HEK293T (cell line): ENCODE measurements at regions not wholly inside any gene's neighbourhood (a gene's known extent, or its start where the extent isn't known, plus 50 kb on each side); places are given as distances from the start of the nearest gene placed in this dataset.

Experiments used
- BHLHE40 ChIP-seq: fragments of 450-650 bp; IDR thresholded peaks from 2 replicates; pipeline ENCODE4 v1.6.1; 2016; ENCODE audit warnings: mild to moderate bottlenecking, moderate library complexity, borderline replicate concordance
- FOXK2 ChIP-seq: fragments of 450-650 bp; IDR thresholded peaks from 2 replicates; pipeline ENCODE4 v1.6.1; 2016; ENCODE audit warnings: mild to moderate bottlenecking
- FOXM1 ChIP-seq: fragments of 450-650 bp; IDR thresholded peaks from 2 replicates; pipeline ENCODE4 v1.6.1; 2017; ENCODE audit warnings: mild to moderate bottlenecking, borderline replicate concordance
- LEF1 ChIP-seq: fragments of 450-650 bp; IDR thresholded peaks from 2 replicates; pipeline ENCODE4 v1.6.1; 2017; ENCODE audit warnings: mild to moderate bottlenecking, borderline replicate concordance
- NFRKB ChIP-seq: fragments of 450-650 bp; IDR thresholded peaks from 2 replicates; pipeline ENCODE4 v1.6.1; 2016; ENCODE audit warnings: mild to moderate bottlenecking, moderate library complexity
- SP1 ChIP-seq: fragments of 450-650 bp; IDR thresholded peaks from 2 replicates; pipeline ENCODE4 v1.6.1; 2017
- SUZ12 ChIP-seq: fragments of 450-650 bp; IDR thresholded peaks from 2 replicates; pipeline ENCODE4 v1.6.1; 2016; ENCODE audit warnings: mild to moderate bottlenecking
- TARDBP ChIP-seq: fragments of 450-650 bp; IDR thresholded peaks from 2 replicates; pipeline ENCODE4 v1.6.1; 2016

DNA sequence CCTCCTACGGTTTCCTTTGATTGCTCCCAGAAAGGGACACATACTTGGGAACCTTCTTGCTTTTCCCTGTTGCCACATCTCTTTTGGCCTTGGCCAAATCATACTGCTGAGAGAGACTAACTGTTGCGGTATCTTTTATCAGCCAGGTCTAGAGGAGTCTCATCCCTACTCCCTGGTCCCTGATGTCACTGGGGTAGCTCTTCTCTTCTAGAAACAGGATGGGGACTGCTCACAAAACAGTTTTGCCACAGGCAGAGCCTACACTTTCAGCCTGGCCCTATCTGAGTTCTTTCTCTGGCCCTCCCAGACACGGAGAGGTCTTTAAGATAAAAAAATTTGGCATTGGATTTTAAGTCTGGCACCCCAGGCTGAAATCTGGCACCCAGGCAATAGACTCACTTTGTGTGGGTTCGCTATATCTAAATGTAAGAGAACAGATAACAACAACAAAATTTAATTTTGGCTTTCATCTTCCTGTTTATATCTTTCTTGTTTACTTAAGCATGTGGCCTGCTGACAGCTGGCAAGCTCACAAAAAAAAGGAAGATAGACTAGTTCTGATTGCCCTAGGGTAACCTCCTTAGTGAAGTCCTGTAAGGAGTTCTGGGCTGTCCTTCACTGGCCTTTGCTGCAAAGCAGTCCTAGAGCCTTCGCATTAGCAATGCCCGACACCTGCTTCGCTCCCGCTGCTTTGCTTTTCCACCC lies 228.3 kb upstream of the NPVF start:
- no peak for TF ChIP-seq SUZ12
- no peak for TF ChIP-seq BHLHE40
- no peak for TF ChIP-seq TARDBP
- TF ChIP-seq FOXK2 = no peak
- TF ChIP-seq NFRKB = no peak
- no peak for TF ChIP-seq FOXM1
- TF ChIP-seq SP1 = no peak
- TF ChIP-seq LEF1 = no peak
